ENCODE measurements at regions not wholly inside any gene's neighbourhood (a gene's known extent, or its start where the extent isn't known, plus 50 kb on each side); places are given as distances from the start of the nearest gene placed in this dataset.

DNA sequence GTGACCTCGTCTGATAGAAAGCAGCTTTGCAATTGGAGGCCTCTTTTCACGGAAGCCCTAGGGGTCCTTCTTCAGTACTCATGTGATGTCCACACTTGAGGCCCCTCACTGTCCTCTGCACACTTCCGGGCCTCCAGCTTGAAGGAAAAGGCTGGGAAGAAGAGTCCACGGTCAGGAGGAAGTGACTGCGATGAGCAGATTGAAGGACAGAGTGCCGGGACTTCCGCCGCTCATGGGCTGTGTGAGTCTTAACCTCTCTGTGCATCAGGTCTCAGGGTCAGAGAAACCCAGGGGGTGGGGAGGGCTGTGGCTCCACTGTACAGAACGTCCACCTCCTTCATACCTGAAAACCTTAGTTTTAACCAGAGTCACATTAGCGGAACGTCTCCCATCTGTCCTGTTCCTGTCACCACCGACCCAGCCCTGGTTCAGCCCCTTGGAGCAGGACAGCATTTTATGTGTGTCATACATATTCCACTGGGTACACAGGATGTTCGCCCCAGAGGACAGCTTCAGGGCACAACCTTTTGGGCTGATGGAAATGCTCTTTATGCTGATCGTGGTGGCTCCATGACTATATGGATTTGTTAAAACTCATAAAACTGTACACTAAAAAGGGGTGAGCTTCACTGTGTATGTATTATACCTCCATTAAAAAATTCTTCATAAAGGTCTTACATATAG, 51.0 kb upstream of the SORCS2 start:
- DNase-seq (ENCODE audit: extremely low spot score), result no peak
- TF ChIP-seq, protein P1, sequence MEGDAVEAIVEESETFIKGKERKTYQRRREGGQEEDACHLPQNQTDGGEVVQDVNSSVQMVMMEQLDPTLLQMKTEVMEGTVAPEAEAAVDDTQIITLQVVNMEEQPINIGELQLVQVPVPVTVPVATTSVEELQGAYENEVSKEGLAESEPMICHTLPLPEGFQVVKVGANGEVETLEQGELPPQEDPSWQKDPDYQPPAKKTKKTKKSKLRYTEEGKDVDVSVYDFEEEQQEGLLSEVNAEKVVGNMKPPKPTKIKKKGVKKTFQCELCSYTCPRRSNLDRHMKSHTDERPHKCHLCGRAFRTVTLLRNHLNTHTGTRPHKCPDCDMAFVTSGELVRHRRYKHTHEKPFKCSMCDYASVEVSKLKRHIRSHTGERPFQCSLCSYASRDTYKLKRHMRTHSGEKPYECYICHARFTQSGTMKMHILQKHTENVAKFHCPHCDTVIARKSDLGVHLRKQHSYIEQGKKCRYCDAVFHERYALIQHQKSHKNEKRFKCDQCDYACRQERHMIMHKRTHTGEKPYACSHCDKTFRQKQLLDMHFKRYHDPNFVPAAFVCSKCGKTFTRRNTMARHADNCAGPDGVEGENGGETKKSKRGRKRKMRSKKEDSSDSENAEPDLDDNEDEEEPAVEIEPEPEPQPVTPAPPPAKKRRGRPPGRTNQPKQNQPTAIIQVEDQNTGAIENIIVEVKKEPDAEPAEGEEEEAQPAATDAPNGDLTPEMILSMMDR (IDR thresholded peaks at IDR 0.05; ENCODE audit: control extremely low read depth, extremely low read depth, low read depth, missing control alignments), result no peak
- ChIA-PET POLR2A (no interaction called here), CTCF (no interaction called here)

DNA sequence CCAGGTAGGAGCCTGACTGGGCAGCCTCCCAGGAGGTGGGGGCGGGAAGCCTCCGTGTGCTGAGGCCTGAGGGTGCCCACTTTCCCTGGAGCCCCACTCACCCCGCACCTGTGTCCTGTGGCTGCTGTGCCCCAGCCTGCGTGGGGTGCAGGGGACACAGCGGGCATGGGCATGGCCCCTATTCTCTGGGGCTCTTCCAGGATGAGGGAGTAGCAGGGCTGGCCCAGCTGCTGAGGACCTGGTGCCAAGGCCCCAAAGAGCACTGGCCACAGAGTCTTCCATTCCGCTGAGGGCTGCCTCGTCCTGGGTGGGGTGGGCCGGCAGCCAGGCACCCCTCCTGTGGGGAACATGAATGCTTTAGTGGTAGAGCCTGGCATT, 51.7 kb upstream of the SORCS2 start:
- ChIA-PET CTCF (no interaction called here), POLR2A (no interaction called here)
- DNase-seq (ENCODE audit: extremely low spot score), result no peak
- TF ChIP-seq, protein P1 (IDR thresholded peaks at IDR 0.05; ENCODE audit: control extremely low read depth, extremely low read depth, low read depth, missing control alignments), result no peak

DNA sequence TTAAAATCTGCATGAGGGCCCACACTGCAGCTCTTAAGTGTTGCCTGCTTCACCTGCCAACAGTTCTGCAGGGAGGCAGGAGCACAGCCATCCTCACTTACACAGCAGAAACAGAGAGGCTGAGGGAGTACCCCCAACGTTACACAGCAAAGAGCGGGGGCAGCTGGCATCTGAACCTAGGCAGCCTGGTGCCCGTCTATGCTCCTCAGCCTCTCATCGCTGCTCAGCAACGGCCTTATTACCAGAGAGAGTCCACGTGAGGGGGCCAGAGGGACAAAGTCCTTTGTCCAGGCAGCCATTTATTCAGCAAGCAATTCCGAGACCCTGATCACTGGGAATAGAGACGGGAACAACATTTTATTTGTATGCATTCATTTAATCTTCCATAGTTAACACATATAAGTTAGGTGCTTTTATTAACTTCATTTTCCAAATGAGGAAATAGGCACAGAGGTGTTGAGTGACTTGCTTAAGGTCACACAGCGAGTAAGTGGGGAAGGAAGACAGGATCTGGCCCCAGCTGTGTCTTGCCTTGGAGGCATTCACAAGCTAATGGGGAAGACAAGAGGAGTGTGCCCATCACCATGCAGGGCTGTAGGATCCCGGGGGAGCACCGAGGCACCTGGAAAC, 52.2 kb upstream of the SORCS2 start:
- TF ChIP-seq, protein P1 (IDR thresholded peaks at IDR 0.05; ENCODE audit: control extremely low read depth, extremely low read depth, low read depth, missing control alignments), result no peak
- ChIA-PET POLR2A (no interaction called here), CTCF (interaction anchor here (0.9 kb wide), 1 partner anchor 10 kb away, joined by 3 read pairs; no protein-coding TSS in a partner anchor)
- no peak for DNase-seq (ENCODE audit: extremely low spot score)

DNA sequence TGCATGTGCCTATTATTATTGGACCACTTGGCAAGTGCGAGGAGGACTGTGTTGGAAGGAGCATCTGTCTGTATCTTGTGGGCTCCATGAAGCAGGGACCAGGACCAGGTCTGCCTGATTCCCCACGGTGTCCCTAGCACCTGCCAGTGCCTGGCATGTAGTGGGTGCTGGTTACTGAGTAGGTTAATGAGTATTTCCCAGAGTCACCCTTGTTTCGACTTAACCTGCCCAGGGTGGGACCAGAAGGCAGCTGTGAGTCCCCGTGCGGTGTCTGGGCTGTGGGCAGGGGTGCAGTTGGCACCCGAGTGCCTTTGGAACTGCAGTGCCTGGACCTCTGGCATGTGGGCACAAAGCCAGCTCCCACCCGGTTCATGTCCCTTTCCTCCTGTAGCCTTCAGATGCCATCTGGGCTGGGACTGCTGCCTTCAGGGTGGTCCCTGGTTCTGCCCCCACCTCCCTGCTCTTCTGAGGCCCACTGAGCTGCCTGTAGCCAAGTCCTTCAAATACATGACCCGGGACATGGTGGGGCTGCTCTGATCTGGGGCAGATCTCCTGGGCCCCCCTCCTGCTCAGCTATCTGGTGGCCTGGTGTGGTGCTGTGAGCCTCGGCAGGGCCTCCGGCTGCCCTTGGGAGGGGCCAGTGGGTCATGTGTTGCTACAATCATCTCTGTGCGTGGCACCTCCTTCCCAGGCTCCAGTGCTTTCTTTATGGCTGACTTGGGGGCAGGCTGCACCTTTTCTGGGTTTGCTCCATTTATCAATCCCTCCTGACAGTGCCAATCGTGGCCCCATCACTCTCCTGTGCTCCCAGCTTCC, 53.0 kb upstream of the SORCS2 start:
- CTCF ChIA-PET, result interaction anchor here (0.9 to 1.3 kb wide), 2 partner anchors 10 to 37 kb away, joined by 3 read pairs; no protein-coding TSS in a partner anchor
- POLR2A ChIA-PET, result no interaction called here
- TF ChIP-seq, protein P1 (IDR thresholded peaks at IDR 0.05; ENCODE audit: control extremely low read depth, extremely low read depth, low read depth, missing control alignments), result no peak
- no peak for DNase-seq (ENCODE audit: extremely low spot score)

DNA sequence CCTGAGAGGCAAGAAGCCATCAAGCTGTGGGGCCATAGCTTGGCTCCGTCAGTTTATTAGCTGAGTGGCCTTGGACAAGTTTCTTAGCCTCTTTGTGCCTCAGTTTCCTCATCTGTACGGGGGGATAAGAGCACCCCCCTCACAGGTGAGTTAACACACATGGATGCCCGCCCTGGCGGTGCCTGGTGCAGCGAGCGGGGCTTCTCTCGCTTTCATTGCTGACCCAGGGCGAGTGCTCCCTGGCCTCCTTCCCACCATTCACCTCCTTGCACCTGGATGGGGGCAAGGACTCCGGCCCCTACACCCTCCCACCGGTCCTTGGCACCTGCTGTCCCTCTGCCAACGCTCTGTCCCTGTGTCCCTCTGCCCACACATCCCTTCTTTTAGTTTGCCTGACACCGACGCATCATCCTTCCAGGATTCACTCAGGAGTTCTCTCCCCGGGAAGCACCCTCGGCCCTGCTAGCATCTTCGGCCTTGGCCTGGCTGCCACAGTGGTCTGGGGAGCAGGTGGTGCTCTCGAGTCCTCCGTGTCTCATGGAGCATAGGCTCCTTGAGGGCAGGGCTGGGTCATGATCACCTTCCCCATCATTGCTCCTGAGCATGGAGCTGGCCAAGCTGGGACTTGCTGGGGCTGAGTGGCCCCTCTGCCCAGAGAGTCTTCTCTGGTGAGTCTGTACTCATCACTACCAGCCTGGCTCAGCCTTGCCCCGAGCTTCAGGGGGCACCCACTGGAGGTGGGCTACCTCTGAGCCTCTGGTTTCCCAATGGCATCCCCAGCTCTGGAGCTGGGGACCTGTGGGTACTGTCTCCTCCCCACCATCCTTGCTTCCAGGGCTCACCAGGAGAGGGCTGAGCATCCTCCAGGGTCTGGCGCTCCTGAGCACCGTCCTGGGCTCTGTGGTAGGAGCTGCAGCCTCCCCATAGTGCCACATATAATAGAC, 53.8 kb upstream of the SORCS2 start:
- TF ChIP-seq, protein P1 (IDR thresholded peaks at IDR 0.05; ENCODE audit: control extremely low read depth, extremely low read depth, low read depth, missing control alignments), result no peak
- ChIA-PET CTCF (interaction anchor here (1.3 kb wide), 1 partner anchor 36 kb away, joined by 3 read pairs; no protein-coding TSS in a partner anchor), POLR2A (no interaction called here)
- DNase-seq (ENCODE audit: extremely low spot score), result no peak
